Umbilical cord (tissue), 1 donor: ENCODE measurements at regions not wholly inside any gene's neighbourhood (a gene's known extent, or its start where the extent isn't known, plus 50 kb on each side); places are given as distances from the start of the nearest gene placed in this dataset.

Experiments
- DNase-seq: peaks from one replicate; pipeline ENCODE4 v3.0.0-alpha.2; 2015; ENCODE audit warnings: low spot score

GRCh38 chr2:160952464-160953254 lies 207.6 kb upstream of the TANK start:
- peak; percentile 67 for DNase-seq

DNA sequence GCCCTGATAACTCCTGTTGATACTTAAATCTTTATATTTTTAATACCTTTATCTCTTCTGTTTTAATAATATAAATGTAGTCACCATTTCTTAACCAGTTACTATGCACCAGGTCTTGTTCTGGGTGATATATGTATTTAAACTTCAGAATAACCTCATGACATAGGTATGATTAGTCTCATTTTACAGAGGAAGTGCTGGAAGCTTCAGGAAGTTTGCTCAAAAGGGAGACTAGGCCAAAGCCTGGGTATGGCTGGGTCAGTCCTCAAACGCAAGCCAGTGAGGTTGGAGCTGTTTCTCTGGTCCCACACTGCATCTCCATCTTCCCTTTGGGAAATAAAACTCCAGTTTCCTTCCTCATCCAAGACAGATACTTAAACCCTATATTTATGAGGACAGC lies 204.7 kb upstream of the TANK start:
- DNase-seq = no peak

GRCh38 chr2:160956243-160956802 lies 203.9 kb upstream of the TANK start:
- DNase-seq = no peak

DNA sequence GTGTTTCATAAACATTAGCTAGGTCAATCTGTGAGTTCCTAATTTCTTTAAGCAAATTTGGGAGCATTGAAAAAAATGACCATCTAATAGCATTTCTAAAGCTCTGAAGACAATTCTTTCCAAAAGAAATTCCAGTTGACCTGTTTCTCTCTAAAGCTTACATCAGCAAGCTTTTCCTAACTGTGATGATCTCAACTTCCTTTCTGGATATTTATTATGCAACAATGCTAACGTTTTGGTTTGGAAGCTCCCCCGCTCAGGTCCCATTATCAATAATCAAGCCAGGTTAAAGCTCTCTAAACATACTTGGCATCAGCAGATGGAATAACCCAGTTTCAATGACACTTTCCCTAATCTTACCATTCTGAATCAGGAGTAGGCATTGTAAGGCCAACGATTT lies 196.3 kb upstream of the TANK start:
- no peak for DNase-seq

GRCh38 chr2:160967523-160967922 lies 192.7 kb upstream of the TANK start:
- DNase-seq = no peak

DNA sequence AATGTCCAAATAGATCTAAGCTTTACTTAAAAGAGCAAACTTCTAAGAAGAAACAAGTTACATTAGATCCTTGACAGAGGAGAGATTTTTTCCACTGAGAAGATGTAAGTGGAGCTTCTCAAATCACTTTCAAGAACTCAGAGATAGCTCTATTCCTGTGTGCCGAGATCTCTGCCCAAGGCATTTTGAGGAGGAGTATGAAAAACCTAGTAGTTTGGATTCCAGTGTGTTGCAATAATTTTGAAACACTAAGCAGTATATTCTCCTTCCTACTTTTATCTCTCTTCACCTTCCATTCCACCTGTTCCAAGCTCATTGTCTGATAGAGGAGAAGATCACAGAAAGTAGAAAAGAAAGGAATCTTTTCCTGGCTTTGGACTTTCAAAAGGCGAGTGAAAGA lies 192.0 kb upstream of the TANK start:
- DNase-seq = peak; percentile 22

- DNase-seq = peak; percentile 89
Measured at GRCh38 chr2:160970052-160970965, 189.9 kb upstream of the TANK start.

DNA sequence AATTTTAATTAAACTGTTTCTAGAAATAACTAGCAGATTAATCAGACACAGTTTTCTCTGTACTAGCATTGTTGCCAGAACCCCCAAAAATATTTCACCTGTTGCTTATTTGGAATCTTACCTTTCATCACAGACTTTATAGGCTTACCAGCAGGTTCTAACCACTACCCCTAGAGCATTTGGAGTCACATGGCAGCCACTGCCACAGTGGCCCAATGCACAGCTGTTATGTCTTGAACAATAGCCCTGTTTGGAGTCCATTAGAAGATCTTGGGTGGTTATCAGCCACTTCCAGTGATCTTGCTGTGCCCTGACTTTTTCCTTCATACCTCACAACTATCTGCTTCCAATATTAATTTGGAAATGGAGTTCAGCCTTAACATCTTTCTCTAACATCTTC lies 186.2 kb upstream of the TANK start:
- DNase-seq = no peak

GRCh38 chr2:160974803-160975202 lies 185.4 kb upstream of the TANK start:
- DNase-seq = no peak

DNA sequence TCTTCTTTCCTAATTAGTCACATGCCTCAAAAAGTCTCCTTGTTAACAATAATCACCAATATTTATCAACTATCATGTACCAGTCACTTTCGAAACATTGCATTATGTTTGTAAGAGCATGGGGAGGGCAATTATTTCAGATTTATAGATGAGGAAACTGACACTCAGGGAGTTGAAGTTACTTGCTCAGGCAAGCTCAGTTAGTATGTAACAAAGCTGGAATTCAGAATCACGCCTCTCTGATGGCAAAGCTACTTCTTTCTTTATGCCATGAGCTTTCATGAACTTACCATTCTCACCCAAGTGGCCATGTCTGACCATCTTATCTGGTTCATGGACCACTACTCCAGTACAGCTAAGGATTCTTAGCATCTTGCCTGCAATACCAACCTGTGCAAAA lies 183.4 kb upstream of the TANK start:
- no peak for DNase-seq

GRCh38 chr2:160977376-160977775 lies 182.9 kb upstream of the TANK start:
- no peak for DNase-seq

DNA sequence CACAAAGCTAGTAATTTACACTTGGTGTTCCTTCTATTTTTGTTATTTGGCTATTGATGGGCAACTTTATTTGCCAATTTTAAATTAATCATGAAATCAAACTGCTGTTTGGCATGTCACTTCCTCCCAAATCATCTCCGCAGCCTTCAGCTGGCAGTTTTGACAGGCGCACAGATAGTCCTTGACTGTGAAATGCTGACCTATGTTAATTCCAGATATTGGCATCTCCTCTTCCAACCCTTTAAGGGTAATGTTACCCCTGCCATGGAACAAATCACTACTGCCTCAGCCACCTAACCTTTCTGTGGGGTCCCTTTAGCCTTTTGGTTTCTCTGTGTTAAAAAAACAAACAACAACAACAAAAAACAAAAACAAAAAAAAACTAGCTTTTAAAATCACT lies 182.4 kb upstream of the TANK start:
- no peak for DNase-seq

DNA sequence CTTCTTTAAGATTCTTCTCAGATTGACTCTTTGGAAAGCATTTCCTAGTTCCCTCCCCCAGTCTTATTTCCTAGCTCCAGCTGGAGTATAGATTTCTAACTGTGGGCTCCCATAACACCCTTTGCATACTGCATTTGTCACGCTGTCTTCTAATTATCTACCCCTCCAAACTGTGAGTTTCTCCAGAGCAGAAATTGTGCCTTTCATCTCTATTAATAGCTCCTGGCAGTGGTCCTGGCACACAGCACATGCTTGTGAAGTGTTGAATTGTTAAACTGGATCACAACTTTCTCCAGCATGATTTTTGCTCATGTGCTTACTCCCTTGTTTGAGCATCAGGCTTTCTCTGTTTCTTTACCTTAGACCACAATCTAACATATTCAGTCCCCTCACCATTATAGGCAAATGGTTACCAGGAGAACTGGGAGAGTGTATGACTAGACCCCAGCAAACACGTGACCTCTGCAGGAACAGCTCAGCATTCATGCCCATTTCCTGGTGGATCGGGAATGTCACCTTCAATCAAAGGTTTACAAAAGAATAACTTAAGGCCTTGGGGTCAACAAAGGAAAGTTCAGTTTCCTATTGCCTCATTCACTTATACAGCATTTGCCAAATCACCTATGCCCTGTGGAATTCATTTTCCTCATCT lies 175.7 kb upstream of the TANK start:
- peak; percentile 24 for DNase-seq

GRCh38 chr2:160989778-160990177 lies 170.4 kb upstream of the TANK start:
- peak; percentile 30 for DNase-seq

- no peak for DNase-seq
Measured at GRCh38 chr2:160993654-160994061, 166.6 kb upstream of the TANK start.

DNA sequence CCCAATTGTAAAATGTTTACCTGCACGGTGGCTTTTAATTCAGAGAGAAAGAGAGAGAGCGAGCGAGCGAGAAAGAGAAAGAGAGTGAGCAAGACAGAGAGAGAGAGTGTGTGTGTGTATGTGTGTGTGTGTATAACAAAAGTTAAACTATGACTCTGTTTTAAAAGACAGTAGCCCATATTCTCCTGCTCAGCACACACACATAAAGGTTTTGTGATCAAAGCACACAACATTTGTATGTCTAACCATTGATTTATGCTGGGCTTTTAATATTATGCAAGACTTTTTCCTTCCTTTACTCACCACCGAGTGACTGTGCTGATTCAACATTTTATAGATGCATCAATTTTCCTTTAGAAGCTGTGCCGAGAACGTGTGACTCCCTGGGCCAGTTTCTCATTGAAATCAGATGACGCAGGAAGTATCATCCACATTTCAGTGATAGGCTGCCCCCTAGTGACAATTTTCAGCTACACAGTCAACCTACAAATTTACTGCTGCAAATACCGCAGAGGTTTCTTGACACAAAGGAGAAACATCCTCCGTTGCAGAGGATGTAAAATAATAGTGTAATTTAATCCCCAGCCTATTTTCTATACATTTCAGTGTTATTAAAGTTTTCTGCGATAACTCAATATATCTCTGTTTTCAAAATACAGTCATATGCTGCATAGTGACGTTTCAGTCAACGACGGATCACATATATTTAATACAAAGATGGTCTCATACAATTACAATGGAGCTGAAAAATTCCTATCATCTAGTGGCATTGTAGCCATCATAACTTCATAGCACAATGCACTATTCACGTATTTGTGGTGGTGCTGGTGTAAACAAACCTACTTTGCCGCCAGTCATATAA lies 165.9 kb upstream of the TANK start:
- peak; percentile 88 for DNase-seq

- no peak for DNase-seq
Measured at GRCh38 chr2:160996584-160996983, 163.6 kb upstream of the TANK start.

- no peak for DNase-seq
Measured at GRCh38 chr2:161004379-161004778, 155.8 kb upstream of the TANK start.

DNA sequence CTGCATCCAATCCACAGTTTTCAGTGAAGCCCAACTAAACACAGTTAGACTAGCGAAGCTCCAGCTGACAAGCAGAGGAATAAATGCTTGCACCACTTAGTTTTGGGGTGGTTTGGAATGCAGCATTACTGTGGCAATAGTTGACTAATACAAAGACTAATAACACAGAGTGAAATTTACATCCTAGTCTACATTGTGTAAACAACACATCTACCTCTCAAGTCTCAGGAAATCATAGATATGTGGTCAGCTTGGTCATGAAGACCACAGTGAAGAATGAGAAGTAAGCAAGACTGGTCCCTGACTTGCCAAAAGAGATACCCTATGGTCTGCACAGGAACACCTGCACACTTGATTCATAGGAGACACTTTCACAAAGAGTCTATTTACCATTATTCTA lies 155.1 kb upstream of the TANK start:
- DNase-seq = no peak

GRCh38 chr2:161008311-161008710 lies 151.9 kb upstream of the TANK start:
- DNase-seq = no peak

- no peak for DNase-seq
Measured at GRCh38 chr2:161010503-161011015, 149.7 kb upstream of the TANK start.
